HepG2 (cell line): ENCODE measurements at regions not wholly inside any gene's neighbourhood (a gene's known extent, or its start where the extent isn't known, plus 50 kb on each side); places are given as distances from the start of the nearest gene placed in this dataset.

ENCODE experiments used
- ATF1 ChIP-seq: IDR thresholded peaks from 2 replicates; pipeline ENCODE4 v1.6.1; 2016; ENCODE audit warnings: mild to moderate bottlenecking, control low read depth
- DNMT3B ChIP-seq: conservative IDR thresholded peaks from 2 replicates; pipeline ENCODE4 v1.6.1; 2016; ENCODE audit warnings: missing biosample characterization, control low read depth
- MATR3 ChIP-seq: sonication (generic); formaldehyde crosslinking; IDR thresholded peaks from 2 replicates; pipeline ENCODE4 v1.4.0; 2020; ENCODE audit warnings: missing genetic modification reagents
- MED13 ChIP-seq: sonication (generic); formaldehyde crosslinking; IDR thresholded peaks from 2 replicates; pipeline ENCODE4 v1.5.0; 2020; ENCODE audit warnings: missing genetic modification reagents
- MEF2D ChIP-seq: sonication (generic); formaldehyde crosslinking; IDR thresholded peaks from 2 replicates; pipeline ENCODE4 v1.5.1; 2020; ENCODE audit warnings: mild to moderate bottlenecking, missing genetic modification reagents
- NCOA2 ChIP-seq: sonication (generic); formaldehyde crosslinking; IDR thresholded peaks from 2 replicates; pipeline ENCODE4 v1.8.0; 2022; ENCODE audit warnings: inconsistent platforms
- PAWR ChIP-seq: sonication (generic); formaldehyde crosslinking; IDR thresholded peaks from 2 replicates; pipeline ENCODE4 v1.4.0; 2020; ENCODE audit warnings: missing genetic modification reagents, mild to moderate bottlenecking, borderline replicate concordance
- PHF21A ChIP-seq: sonication (generic); formaldehyde crosslinking; IDR thresholded peaks from 2 replicates; pipeline ENCODE4 v1.5.0; 2020; ENCODE audit warnings: mild to moderate bottlenecking, missing genetic modification reagents
- STAG1 ChIP-seq: sonication (generic); formaldehyde crosslinking; IDR thresholded peaks from 2 replicates; pipeline ENCODE4 v1.4.0; 2020; ENCODE audit warnings: missing genetic modification reagents
- ZBTB42 ChIP-seq: sonication (generic); formaldehyde crosslinking; IDR thresholded peaks from 2 replicates; pipeline ENCODE4 v1.5.0; 2020; ENCODE audit warnings: mild to moderate bottlenecking, missing genetic modification reagents
- ZIK1 ChIP-seq: sonication (generic); formaldehyde crosslinking; IDR thresholded peaks from 2 replicates; pipeline ENCODE4 v1.5.0; 2020; ENCODE audit warnings: mild to moderate bottlenecking, low read depth, missing genetic modification reagents, borderline replicate concordance
- ZMAT3 ChIP-seq: sonication (generic); formaldehyde crosslinking; conservative IDR thresholded peaks from 2 replicates; pipeline ENCODE4 v1.7.0; 2021; ENCODE audit warnings: missing genetic modification reagents
- ZNF335 ChIP-seq: sonication (generic); formaldehyde crosslinking; IDR thresholded peaks from 2 replicates; pipeline ENCODE4 v1.4.0; 2020; ENCODE audit warnings: missing genetic modification reagents
- ZNF362 ChIP-seq: sonication (generic); formaldehyde crosslinking; IDR thresholded peaks from 2 replicates; pipeline ENCODE4 v1.4.0; 2020; ENCODE audit warnings: missing genetic modification reagents, mild to moderate bottlenecking, borderline replicate concordance
- ZNF503 ChIP-seq: sonication (generic); formaldehyde crosslinking; IDR thresholded peaks from 2 replicates; pipeline ENCODE4 v1.4.0; 2020; ENCODE audit warnings: missing genetic modification reagents
- ZNF558 ChIP-seq: sonication (generic); formaldehyde crosslinking; IDR thresholded peaks from 2 replicates; pipeline ENCODE4 v1.9.0; 2022; ENCODE audit warnings: mild to moderate bottlenecking, missing genetic modification reagents, borderline replicate concordance
- ZNF598 ChIP-seq: sonication (generic); formaldehyde crosslinking; IDR thresholded peaks from 2 replicates; pipeline ENCODE4 v1.5.1; 2020; ENCODE audit warnings: mild to moderate bottlenecking, missing genetic modification reagents, borderline replicate concordance
- ZNF691 ChIP-seq: sonication (generic); formaldehyde crosslinking; IDR thresholded peaks from 2 replicates; pipeline ENCODE4 v1.4.0; 2020; ENCODE audit warnings: missing genetic modification reagents, low read depth, mild to moderate bottlenecking, borderline replicate concordance
- ZNF768 ChIP-seq: sonication (generic); formaldehyde crosslinking; IDR thresholded peaks from 2 replicates; pipeline ENCODE4 v1.4.0; 2020; ENCODE audit warnings: missing genetic modification reagents
- TF ChIP-seq, protein P1 (sequence below): sonication (generic); formaldehyde crosslinking; IDR thresholded peaks from 2 replicates; pipeline ENCODE4 v1.4.0; 2020; ENCODE audit warnings: missing genetic modification reagents

- peak; percentile 88 for TF ChIP-seq ZNF362 (CRISPR knock-in tag)
- TF ChIP-seq, protein P1, sequence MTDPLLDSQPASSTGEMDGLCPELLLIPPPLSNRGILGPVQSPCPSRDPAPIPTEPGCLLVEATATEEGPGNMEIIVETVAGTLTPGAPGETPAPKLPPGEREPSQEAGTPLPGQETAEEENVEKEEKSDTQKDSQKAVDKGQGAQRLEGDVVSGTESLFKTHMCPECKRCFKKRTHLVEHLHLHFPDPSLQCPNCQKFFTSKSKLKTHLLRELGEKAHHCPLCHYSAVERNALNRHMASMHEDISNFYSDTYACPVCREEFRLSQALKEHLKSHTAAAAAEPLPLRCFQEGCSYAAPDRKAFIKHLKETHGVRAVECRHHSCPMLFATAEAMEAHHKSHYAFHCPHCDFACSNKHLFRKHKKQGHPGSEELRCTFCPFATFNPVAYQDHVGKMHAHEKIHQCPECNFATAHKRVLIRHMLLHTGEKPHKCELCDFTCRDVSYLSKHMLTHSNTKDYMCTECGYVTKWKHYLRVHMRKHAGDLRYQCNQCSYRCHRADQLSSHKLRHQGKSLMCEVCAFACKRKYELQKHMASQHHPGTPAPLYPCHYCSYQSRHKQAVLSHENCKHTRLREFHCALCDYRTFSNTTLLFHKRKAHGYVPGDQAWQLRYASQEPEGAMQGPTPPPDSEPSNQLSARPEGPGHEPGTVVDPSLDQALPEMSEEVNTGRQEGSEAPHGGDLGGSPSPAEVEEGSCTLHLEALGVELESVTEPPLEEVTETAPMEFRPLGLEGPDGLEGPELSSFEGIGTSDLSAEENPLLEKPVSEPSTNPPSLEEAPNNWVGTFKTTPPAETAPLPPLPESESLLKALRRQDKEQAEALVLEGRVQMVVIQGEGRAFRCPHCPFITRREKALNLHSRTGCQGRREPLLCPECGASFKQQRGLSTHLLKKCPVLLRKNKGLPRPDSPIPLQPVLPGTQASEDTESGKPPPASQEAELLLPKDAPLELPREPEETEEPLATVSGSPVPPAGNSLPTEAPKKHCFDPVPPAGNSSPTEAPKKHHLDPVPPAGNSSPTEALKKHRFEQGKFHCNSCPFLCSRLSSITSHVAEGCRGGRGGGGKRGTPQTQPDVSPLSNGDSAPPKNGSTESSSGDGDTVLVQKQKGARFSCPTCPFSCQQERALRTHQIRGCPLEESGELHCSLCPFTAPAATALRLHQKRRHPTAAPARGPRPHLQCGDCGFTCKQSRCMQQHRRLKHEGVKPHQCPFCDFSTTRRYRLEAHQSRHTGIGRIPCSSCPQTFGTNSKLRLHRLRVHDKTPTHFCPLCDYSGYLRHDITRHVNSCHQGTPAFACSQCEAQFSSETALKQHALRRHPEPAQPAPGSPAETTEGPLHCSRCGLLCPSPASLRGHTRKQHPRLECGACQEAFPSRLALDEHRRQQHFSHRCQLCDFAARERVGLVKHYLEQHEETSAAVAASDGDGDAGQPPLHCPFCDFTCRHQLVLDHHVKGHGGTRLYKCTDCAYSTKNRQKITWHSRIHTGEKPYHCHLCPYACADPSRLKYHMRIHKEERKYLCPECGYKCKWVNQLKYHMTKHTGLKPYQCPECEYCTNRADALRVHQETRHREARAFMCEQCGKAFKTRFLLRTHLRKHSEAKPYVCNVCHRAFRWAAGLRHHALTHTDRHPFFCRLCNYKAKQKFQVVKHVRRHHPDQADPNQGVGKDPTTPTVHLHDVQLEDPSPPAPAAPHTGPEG (CRISPR knock-in tag) = 0 out of 2 replicates have a peak, but pooled peaks have one; percentile 67
- no peak for TF ChIP-seq ATF1 (CRISPR knock-in tag)
- TF ChIP-seq ZIK1 (CRISPR knock-in tag) = peak; percentile 79; the same call in 1 of the 2 replicates
- TF ChIP-seq ZNF768 (CRISPR knock-in tag) = peak; percentile 63; the same call in 1 of the 2 replicates
- peak; percentile 87; the same call in 1 of the 2 replicates for TF ChIP-seq ZNF598 (CRISPR knock-in tag)
- no peak for TF ChIP-seq MATR3 (CRISPR knock-in tag)
- TF ChIP-seq ZBTB42 (CRISPR knock-in tag) = peak; percentile 36
- peak; percentile 28; the same call in 1 of the 2 replicates for TF ChIP-seq MEF2D (CRISPR knock-in tag)
- TF ChIP-seq PHF21A (CRISPR knock-in tag) = peak; percentile 82; the same call in 1 of the 2 replicates
- peak; percentile 49; the same call in 1 of the 2 replicates for TF ChIP-seq MED13 (CRISPR knock-in tag)
- peak; percentile 93 for TF ChIP-seq ZNF691 (CRISPR knock-in tag)
- peak; percentile 23 for TF ChIP-seq STAG1 (CRISPR knock-in tag)
- TF ChIP-seq PAWR = 0 out of 2 replicates have a peak, but pooled peaks have one; percentile 50
- 0 out of 2 replicates have a peak, but pooled peaks have one; percentile 74 for TF ChIP-seq ZNF335 (CRISPR knock-in tag)
- TF ChIP-seq ZNF558 (CRISPR knock-in tag) = no peak
- TF ChIP-seq ZNF503 = peak; percentile 15; the same call in 1 of the 2 replicates
- TF ChIP-seq ZMAT3 (CRISPR knock-in tag) = 0 out of 2 replicates have a peak, but pooled peaks have one; percentile 44
- TF ChIP-seq DNMT3B (CRISPR knock-in tag) = peak; percentile 91
- TF ChIP-seq NCOA2 (CRISPR knock-in tag) = peak; percentile 68
Measured at GRCh38 chr21:17454315-17455027, 58.4 kb upstream of the CXADR start (continued).
